ENCODE measurements at regions not wholly inside any gene's neighbourhood (a gene's known extent, or its start where the extent isn't known, plus 50 kb on each side); places are given as distances from the start of the nearest gene placed in this dataset.

DNA sequence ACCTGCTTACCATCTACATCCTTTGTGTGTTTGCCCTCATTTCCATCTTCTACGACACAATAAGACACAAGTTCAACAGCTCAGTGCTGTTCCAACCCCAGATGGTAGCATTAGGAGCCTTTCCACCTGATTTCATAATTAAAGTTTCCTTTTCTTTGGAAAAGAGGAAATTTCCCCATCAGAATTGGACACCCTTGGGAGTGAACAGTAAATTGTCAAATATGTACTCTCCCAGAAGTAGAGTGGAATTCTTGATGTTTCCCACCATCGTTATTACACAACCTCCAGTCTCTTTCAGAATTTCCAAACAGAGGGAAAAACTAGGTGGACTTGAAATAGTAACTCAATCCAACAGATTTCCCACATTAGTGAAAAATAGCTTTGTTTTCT, 337.6 kb upstream of the OR4E1 start:
- DNase-seq = no peak

- no peak for DNase-seq
These were observed 337.1 kb upstream of the OR4E1 start for GRCh38 chr14:22010545-22011252.

GRCh38 chr14:22008766-22009165, 335.1 kb upstream of the OR4E1 start:
- DNase-seq = no peak

- no peak for DNase-seq
These were observed 334.3 kb upstream of the OR4E1 start for GRCh38 chr14:22007784-22008412.

- DNase-seq = no peak
These were observed 333.7 kb upstream of the OR4E1 start for GRCh38 chr14:22007363-22007762.

DNA sequence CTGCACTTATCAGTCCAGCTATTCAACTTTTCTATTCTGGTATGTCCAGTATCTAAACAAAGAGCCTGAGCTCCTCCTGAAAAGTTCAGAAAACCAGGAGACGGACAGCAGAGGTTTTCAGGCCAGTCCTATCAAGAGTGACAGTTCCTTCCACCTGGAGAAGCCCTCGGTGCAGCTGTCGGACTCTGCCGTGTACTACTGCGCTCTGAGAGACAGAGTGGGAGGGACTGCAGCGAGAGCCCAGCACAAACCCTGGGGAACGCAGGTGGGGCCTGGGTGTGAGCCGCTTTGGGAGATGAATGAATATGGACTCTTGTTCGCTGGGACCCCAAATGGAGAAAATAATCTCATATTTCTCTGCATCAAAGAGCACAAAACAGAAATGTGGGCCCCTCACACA, 329.8 kb upstream of the OR4E1 start:
- no peak for DNase-seq

DNA sequence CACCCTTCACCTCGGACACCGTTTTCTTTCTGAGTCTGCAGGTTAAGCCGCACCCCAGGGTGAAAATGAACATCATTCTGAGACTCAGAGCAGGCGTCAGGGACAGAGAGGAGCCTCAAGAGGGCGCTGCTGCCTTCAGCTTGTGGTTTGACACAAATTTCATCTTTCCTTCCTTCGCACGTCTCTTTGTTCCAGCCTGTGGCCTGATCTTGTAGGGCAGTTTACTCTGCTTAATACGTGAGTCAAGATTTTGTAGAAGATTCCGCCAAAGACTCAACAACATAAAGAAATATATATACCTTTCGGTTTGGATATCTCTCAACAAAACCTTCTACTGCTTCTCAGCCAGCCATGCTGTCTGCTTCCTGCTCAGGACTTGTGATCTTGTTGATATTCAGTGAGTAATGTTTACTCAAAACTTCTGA, 329.3 kb upstream of the OR4E1 start:
- DNase-seq = peak; percentile 23

- DNase-seq = no peak
These were observed 325.8 kb upstream of the OR4E1 start for GRCh38 chr14:21999402-21999801.

DNA sequence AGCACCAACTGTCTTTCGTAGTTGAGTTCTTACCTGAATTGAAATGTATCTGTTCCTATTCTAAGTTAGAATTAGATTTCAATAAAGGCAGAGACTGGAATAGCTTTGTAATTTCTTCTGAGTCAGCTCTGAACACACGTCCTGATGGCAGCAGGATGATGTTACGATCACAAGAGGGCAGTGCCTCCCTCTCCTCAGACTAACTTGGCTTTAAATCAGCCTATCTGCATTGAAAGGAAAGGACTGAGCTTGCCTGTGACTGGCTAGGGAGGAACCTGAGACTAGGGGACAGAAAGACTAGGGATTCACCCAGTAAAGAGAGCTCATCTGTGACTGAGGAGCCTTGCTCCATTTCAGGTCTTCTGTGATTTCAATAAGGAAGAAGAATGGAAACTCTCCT, 323.7 kb upstream of the OR4E1 start:
- DNase-seq = peak; percentile 7

- no peak for DNase-seq
These were observed 321.7 kb upstream of the OR4E1 start for GRCh38 chr14:21995332-21995731.

DNA sequence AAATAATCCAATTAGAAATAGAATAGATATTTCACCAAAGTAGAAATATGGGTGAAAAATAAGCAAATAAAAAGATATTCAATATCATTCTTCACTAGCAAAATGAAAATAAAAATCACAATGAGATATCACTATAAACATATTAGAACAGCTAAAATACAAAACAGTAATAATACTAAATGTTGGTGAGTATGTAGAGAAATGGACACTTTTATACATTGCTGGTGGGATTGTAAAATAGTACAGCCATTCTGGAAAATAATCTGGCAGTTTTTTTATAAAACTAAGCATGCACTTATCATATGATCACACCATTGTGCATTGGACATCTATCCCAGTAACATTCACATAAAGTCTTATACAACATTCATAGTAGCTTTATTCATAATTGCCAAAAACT, 320.2 kb upstream of the OR4E1 start:
- no peak for DNase-seq

DNA sequence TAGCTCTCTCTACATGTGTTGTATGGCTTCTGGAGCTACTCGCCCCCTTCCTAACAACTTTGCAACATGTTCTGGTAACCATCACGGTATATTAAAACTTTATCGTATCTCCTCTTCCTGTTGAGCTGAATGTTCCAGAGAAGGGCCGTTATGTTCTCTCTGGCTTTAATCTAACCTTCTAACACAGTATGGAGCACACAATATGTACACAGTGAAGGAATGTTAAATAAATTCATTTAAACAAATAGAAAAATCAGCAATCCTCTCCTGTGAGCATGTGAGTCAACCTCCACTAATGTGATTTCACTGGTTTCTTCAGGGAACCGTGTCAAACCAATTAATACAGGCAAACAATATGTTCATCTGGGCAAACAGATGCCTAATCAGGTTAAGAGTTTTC, 319.5 kb upstream of the OR4E1 start:
- no peak for DNase-seq

- DNase-seq = no peak
These were observed 317.5 kb upstream of the OR4E1 start for GRCh38 chr14:21991130-21991529.

DNA sequence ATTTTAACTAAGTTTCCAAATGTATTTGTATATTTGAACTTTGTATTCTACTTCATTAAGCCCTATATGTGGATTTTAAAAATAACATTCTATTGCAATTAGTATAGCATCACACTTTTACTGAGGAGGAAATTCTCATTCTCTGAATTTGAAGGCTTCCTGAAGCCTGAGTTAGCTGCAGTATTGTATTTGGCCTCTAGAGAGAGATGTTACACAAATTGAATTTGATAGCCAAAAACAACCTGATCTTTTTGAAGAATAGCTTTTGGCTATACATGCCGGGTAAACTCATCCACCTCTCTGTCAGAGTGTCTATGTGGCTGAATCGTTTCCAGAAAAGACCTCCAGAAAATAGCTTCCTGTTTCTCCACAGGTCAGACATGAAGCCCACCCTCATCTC, 316.5 kb upstream of the OR4E1 start:
- DNase-seq = no peak

DNA sequence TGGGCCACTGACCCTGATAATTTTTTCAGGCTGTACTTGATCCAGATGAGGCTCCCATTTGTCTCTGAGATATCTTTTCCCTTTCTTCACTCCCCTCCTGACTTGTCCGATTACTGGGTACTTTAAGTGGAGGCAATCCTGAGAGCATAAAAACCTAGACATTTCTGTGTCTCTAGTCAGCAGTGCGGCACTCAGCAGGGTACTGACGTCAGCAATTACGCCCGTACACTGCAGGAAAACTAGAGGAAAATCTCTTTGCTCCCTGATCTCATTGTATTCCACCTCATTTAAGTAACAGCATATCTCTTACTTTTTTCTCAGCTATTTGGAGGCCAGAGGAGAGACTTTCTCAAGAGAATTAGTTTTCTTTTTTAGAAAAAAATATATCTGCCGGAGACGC, 315.5 kb upstream of the OR4E1 start:
- no peak for DNase-seq

DNA sequence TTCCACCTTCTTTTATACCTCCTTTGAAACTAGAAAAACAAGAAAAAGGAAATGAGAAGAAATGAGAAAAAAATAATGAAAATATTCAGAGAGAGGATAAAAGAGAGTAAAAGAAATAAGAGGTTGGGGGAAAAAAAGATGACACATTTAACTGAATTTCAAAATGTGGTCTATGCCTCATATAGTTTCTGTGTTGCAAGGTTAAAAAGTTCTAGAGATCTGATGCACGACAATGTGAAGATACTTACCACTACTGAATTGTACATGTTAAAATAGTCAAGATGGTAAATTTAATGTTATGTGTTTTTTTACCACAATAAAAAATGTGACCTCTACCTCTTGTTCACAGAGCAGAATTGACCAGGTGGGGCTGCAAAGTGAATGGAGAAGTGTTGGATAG, 314.8 kb upstream of the OR4E1 start:
- DNase-seq = no peak

GRCh38 chr14:21987937-21988336, 314.3 kb upstream of the OR4E1 start:
- peak; percentile 37 for DNase-seq

- DNase-seq = no peak
These were observed 311.5 kb upstream of the OR4E1 start for GRCh38 chr14:21985081-21985480.

DNA sequence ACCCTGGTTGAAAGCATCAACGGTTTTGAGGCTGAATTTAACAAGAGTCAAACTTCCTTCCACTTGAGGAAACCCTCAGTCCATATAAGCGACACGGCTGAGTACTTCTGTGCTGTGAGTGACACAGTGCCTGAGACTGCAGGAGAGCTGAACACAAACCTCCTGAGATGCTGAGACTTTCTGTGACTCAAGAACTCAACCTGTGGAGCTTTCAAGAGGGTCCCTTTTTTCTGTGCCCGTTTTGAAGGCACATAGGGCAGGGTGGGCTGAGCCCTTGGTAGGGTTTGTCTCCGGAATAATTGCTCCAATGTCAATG, 305.3 kb upstream of the OR4E1 start:
- no peak for DNase-seq

DNA sequence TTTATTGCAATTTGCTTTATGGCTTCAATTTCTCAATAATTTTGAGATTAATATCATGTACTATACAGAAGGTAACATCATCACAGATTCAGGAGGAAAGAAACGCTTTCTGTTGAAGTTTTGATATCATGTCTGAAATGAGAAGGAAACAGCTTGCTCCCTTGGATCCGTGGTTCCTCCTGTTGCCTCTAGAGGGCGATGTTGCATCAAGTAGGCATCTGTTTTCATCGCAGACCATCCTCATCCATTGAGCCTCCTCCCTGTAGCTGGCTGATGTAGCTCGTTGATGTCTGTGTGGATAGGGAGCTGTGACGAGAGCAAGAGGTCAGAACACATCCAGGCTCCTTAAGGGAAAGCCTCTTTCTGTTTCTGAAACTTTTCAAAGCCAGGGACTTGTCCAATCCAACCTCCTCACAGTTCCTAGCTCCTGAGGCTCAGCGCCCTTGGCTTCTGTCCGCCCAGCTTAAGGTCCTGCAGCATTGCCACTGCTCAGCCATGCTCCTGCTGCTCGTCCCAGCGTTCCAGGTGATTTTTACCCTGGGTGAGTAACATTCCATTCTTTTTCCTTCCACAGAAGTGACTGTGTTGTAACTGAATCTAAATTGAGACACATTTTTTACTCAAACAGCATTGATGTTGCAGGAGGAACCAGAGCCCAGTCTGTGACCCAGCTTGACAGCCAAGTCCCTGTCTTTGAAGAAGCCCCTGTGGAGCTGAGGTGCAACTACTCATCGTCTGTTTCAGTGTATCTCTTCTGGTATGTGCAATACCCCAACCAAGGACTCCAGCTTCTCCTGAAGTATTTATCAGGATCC, 304.8 kb upstream of the OR4E1 start:
- DNase-seq = peak; percentile 34

- no peak for DNase-seq
These were observed 301.1 kb upstream of the OR4E1 start for GRCh38 chr14:21974741-21975140.

DNA sequence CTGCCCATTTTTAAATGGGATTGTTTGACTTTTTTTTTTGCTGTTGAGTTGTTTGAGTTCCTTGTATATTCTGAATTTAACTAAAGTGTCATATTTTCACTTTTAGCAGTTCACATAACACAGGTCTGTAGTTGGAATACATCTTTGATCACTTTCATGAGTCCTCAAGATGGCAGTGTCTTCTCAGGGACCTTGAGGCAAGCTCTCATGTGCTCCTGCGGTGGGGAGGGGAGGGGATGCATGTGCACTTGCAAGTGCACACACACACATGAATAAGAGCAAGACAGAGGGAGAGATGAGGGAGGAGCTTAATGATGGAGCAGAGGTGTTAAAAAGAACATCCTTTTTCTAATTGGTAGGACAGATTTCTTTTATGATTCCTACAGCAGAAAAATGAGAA, 291.4 kb upstream of the OR4E1 start:
- DNase-seq = no peak

GRCh38 chr14:21964180-21964579, 290.6 kb upstream of the OR4E1 start:
- no peak for DNase-seq

DNA sequence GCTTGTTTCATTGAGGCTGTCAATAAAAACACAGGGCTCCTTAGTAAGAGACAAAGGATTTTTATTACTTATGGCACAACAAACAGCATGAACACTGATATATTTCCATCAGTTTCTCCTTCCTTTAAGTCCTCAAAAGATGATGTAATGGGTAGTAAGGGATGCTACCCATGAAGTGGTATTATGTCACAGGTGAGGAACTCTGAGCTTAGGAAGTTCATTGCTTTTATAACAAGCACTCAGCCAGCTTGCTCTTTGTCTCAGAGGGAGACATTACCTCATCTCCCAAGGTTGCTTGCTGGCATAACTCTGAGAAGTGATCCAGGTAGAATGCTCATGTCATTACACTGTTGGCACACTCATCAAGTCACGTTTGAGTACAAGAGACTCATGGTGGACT, 287.0 kb upstream of the OR4E1 start:
- no peak for DNase-seq

All from RPMI8226 (cell line).